SU-DHL-6 (cell line): ENCODE measurements at regions not wholly inside any gene's neighbourhood (a gene's known extent, or its start where the extent isn't known, plus 50 kb on each side); places are given as distances from the start of the nearest gene placed in this dataset.

Experiments used
- EZH2phosphoT487 ChIP-seq: fragments of 200-600 bp; sonication (generic), shearing (Covaris generic); conservative IDR thresholded peaks from 2 replicates; pipeline ENCODE4 v1.6.1; 2018; ENCODE audit warnings: mild to moderate bottlenecking, antibody characterized with exemption, low read length, moderate library complexity, mixed read lengths
- TF ChIP-seq, protein P1 (sequence below): fragments of 200-600 bp; sonication (generic); IDR thresholded peaks from one replicate; pipeline ENCODE4 v1.5.1; 2017; ENCODE audit warnings: antibody characterized with exemption, mild to moderate bottlenecking, low read length, moderate library complexity; ENCODE audit not compliant: insufficient read depth, poor library complexity, severe bottlenecking

DNA sequence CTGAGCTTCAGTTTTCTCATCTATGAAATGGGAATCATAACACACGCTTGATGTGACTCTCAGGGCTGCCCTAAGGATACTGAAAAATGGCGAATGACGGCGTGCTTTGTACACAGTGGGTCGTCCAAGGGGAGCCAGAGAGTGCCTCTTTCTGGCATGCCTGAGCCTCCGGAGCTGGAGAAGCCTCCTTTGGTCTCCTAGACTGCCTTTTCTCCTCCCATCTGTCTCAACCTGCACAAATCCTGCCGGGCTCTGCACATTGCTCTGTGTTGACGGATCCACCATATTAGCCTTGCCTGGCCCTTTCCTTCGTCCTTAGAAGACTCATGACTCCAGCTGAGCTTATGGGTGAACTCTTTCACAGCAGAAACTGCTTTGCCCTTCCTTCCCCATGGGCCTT lies 220.9 kb downstream of the TSHZ3 start:
- TF ChIP-seq, protein P1, sequence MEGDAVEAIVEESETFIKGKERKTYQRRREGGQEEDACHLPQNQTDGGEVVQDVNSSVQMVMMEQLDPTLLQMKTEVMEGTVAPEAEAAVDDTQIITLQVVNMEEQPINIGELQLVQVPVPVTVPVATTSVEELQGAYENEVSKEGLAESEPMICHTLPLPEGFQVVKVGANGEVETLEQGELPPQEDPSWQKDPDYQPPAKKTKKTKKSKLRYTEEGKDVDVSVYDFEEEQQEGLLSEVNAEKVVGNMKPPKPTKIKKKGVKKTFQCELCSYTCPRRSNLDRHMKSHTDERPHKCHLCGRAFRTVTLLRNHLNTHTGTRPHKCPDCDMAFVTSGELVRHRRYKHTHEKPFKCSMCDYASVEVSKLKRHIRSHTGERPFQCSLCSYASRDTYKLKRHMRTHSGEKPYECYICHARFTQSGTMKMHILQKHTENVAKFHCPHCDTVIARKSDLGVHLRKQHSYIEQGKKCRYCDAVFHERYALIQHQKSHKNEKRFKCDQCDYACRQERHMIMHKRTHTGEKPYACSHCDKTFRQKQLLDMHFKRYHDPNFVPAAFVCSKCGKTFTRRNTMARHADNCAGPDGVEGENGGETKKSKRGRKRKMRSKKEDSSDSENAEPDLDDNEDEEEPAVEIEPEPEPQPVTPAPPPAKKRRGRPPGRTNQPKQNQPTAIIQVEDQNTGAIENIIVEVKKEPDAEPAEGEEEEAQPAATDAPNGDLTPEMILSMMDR = no peak
- TF ChIP-seq EZH2phosphoT487 = no peak
